ACC112 (cell line): ENCODE measurements at regions not wholly inside any gene's neighbourhood (a gene's known extent, or its start where the extent isn't known, plus 50 kb on each side); places are given as distances from the start of the nearest gene placed in this dataset.

ENCODE experiments used
- H2AFZ ChIP-seq: fragments of 200-600 bp; sonication (generic); one replicate; pipeline ENCODE4 v1.6.0; 2017; ENCODE audit warnings: antibody characterized with exemption, low read length; ENCODE audit not compliant: unreplicated experiment
- H3K27ac ChIP-seq: fragments of 200-600 bp; sonication (generic); 2 replicates; pipeline ENCODE4 v1.5.1; 2014; ENCODE audit warnings: low read depth, mild to moderate bottlenecking, antibody characterized with exemption, low read length, moderate library complexity
- H3K27me3 ChIP-seq: fragments of 200-600 bp; sonication (generic); 2 replicates; pipeline ENCODE4 v1.6.1; 2014; ENCODE audit warnings: mild to moderate bottlenecking, antibody characterized with exemption, low read length, moderate library complexity, mixed read lengths; ENCODE audit not compliant: insufficient read depth
- H3K36me3 ChIP-seq: fragments of 200-600 bp; sonication (generic); 2 replicates; pipeline ENCODE4 v1.6.1; 2016; ENCODE audit warnings: mild to moderate bottlenecking, antibody characterized with exemption, low read length, moderate library complexity, mixed read lengths; ENCODE audit not compliant: insufficient read depth
- H3K4me1 ChIP-seq: fragments of 200-600 bp; sonication (generic); one replicate; pipeline ENCODE4 v1.6.1; 2016; ENCODE audit warnings: low read length, mixed read lengths; ENCODE audit not compliant: insufficient read depth, unreplicated experiment, control insufficient read depth
- H3K4me3 ChIP-seq: fragments of 200-600 bp; sonication (generic); 2 replicates; pipeline ENCODE4 v1.5.1; 2014; ENCODE audit warnings: mild to moderate bottlenecking, low read depth, low read length
- H3K79me2 ChIP-seq: fragments of 200-600 bp; sonication (generic); one replicate; pipeline ENCODE4 v1.6.0; 2016; ENCODE audit warnings: low read length; ENCODE audit not compliant: control insufficient read depth, unreplicated experiment, insufficient read depth

- Histone ChIP-seq H3K4me1 (no peaks in the 10 kb centered on the region), H3K79me2 (no peaks in the 10 kb centered on the region), H3K27ac (no peak overlapping the region), H3K27me3 (no peaks in the 10 kb centered on the region), H3K4me3 (no peak overlapping the region), H2AFZ (no peak overlapping the region), H3K36me3 (no peaks in the 10 kb centered on the region)
Observed at GRCh38 chr4:100130964-100131363, 59.3 kb downstream of the DDIT4L start.

DNA sequence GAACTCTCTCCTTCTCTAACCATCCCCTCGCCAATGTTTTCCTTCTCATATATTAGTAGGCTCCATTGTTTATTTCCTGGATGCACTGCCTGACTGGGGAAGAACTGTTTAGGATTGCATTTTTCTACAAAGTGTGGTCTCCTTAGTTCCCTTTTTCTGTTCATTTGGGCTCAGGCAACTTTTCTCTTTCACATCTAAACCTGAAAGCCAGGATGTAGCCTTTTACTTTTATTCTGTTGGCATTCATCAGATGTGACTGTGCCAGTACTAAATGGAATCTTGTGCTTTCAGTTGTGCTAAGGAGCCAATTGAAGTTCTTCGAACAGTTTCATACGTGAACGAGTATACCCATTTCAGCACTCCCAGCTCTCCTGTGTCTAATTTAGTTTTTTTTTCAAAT, 59.8 kb downstream of the DDIT4L start:
- Histone ChIP-seq H2AFZ (no peak overlapping the region), H3K4me1 (no peaks in the 10 kb centered on the region), H3K27ac (no peak overlapping the region)

DNA sequence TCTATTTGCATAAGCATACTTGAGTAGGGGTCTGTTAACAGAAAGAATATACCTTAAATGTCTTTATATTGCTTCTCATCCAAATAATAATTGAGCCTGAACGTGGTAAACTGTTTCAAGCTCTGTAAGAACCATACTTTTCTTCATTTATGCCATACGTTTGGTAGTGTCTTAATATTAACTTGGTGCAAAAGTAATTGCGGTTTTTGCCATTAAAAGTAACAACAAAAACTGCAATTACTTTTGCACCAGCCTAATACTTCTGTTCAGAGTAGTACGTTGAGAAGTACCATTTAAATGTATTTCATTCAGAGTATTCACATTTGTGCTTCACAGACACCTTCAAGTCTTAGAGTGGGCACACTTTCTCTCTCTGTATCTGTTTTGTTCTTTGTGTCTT, 60.5 kb downstream of the DDIT4L start:
- no peak overlapping the region for H2AFZ ChIP-seq
- no peaks in the 10 kb centered on the region for H3K36me3 ChIP-seq
- H3K27me3 ChIP-seq = no peaks in the 10 kb centered on the region
- no peak overlapping the region for H3K27ac ChIP-seq
- H3K79me2 ChIP-seq = no peaks in the 10 kb centered on the region
- H3K4me3 ChIP-seq = no peak overlapping the region
- H3K4me1 ChIP-seq = no peaks in the 10 kb centered on the region

More for the DNA sequence above, 59.8 kb downstream of the DDIT4L start:
- no peak overlapping the region for H3K4me3 ChIP-seq
- H3K27me3 ChIP-seq = no peaks in the 10 kb centered on the region
- no peaks in the 10 kb centered on the region for H3K36me3 ChIP-seq
- H3K79me2 ChIP-seq = no peaks in the 10 kb centered on the region

GRCh38 chr4:100128338-100128737, 61.9 kb downstream of the DDIT4L start:
- no peaks in the 10 kb centered on the region for H3K4me1 ChIP-seq
- no peak overlapping the region for H3K27ac ChIP-seq
- H2AFZ ChIP-seq = no peak overlapping the region
- H3K4me3 ChIP-seq = no peak overlapping the region
- no peaks in the 10 kb centered on the region for H3K27me3 ChIP-seq
- no peaks in the 10 kb centered on the region for H3K79me2 ChIP-seq
- H3K36me3 ChIP-seq = no peaks in the 10 kb centered on the region

DNA sequence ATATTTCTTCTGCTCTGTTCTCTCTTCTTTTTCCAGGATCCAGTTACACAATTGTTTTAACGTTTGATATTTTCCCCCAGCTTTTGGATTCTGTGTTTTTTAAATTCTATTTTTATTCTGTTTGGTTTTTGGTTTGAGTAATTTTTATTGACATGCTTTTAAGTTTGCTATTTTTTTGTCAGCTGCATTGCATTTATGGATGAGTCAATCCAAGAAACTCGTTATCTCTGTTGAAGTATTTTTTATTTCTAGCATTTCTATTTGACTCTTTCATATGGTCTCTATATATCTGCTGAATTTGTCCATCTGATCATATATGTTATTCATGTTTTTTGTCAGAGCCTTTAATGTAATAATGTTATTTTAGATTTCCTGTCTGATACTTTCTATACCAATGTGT, 65.6 kb downstream of the DDIT4L start:
- no peaks in the 10 kb centered on the region for H3K79me2 ChIP-seq
- no peak overlapping the region for H3K27ac ChIP-seq
- H3K4me1 ChIP-seq = no peaks in the 10 kb centered on the region
- H3K4me3 ChIP-seq = no peak overlapping the region
- H3K27me3 ChIP-seq = no peaks in the 10 kb centered on the region
- no peaks in the 10 kb centered on the region for H3K36me3 ChIP-seq
- no peak overlapping the region for H2AFZ ChIP-seq

DNA sequence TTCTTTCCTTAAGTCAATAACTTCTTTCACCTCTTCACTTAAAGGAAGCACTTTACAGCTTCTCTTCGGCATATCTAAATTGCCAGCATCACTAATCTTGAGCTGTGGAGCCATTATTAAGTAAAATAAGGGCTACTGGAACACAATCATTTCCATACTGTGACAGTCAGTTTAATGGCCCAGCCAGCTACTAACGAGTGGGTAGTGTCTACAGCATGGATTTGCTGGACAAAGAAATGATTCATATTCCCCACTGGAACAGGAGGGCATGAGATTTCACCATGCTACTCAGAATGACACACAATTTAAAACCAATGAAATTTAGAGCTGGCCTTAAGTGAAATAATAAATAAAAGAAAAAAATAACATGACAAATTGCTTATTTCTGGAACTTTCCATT, 72.1 kb downstream of the DDIT4L start:
- H3K27me3 ChIP-seq = no peaks in the 10 kb centered on the region
- no peak overlapping the region for H3K27ac ChIP-seq
- H3K4me1 ChIP-seq = no peaks in the 10 kb centered on the region
- H3K79me2 ChIP-seq = no peaks in the 10 kb centered on the region
- no peaks in the 10 kb centered on the region for H3K36me3 ChIP-seq
- peak overlapping the region; percentile 39 for H2AFZ ChIP-seq
- no peak overlapping the region for H3K4me3 ChIP-seq

DNA sequence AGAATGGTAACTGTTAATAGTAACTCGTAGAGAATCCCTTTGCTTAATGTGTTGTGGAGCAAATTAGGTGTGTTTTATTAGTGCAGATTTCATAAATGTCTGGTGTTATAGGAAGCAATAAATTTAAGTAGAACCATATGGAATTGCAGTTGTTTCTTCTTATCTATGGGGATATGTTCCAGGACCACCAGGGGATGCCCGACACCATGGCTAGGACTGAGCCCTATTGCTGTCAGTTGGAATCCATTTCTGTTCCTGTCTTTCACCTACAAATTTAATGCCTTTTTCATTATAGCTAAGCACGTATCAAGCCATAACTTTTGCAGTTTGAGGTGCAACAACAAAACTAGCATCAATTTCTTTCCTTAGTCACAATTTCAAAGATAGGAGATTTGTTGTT, 72.5 kb downstream of the DDIT4L start:
- Histone ChIP-seq H3K27me3 (no peaks in the 10 kb centered on the region), H3K79me2 (no peaks in the 10 kb centered on the region), H2AFZ (peak overlapping the region; percentile 39), H3K4me3 (no peak overlapping the region), H3K4me1 (no peaks in the 10 kb centered on the region), H3K36me3 (no peaks in the 10 kb centered on the region), H3K27ac (no peak overlapping the region)

DNA sequence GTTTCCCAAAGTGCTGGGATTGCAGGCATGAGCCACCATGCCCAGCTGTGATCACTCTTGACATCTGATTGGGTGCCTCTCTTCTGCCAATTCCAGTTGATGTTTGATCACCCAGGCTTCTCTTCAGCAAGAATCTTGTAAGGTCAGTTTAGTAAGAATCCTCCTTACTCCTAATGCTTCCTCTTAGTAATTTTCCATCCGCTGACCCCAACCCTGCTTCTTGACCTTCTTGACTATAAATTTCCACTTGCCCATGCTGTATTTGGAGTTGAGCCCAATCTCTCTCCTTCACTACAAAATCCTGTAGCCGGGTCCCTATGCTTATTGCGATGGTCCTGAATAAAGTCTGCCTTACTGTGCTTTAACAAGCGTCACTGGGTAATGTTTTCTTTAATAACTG, 75.4 kb downstream of the DDIT4L start:
- Histone ChIP-seq H3K36me3 (no peaks in the 10 kb centered on the region), H2AFZ (no peak overlapping the region), H3K4me1 (no peaks in the 10 kb centered on the region), H3K27me3 (no peaks in the 10 kb centered on the region), H3K27ac (no peak overlapping the region), H3K79me2 (no peaks in the 10 kb centered on the region), H3K4me3 (no peak overlapping the region)

GRCh38 chr4:100113732-100114131, 76.5 kb downstream of the DDIT4L start:
- no peaks in the 10 kb centered on the region for H3K36me3 ChIP-seq

DNA sequence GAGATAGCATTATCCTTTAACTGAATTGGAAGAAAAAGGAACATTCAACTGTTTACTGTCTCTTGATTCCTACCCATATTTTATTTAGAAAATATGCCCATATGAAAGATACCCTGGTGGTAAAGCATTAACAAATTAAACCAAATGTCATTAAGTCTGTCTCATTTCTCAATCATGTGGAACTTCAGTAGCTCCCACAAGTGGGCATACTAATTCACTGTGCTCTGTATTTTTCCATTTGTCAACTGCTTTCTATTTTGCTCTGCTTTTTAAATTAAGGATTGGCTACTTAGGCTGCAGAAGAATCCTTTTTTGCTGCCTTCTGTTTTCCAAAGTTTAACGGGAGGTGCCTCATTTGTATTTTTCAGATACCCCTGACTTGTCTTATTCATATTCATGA, 77.2 kb downstream of the DDIT4L start:
- H3K79me2 ChIP-seq = no peaks in the 10 kb centered on the region
- H2AFZ ChIP-seq = no peak overlapping the region
- no peaks in the 10 kb centered on the region for H3K36me3 ChIP-seq
- H3K27ac ChIP-seq = no peak overlapping the region
- H3K4me1 ChIP-seq = no peaks in the 10 kb centered on the region
- H3K27me3 ChIP-seq = no peaks in the 10 kb centered on the region
- no peak overlapping the region for H3K4me3 ChIP-seq

More at GRCh38 chr4:100113732-100114131, 76.5 kb downstream of the DDIT4L start:
- H3K79me2 ChIP-seq = no peaks in the 10 kb centered on the region
- H3K27me3 ChIP-seq = no peaks in the 10 kb centered on the region
- no peak overlapping the region for H3K27ac ChIP-seq
- H2AFZ ChIP-seq = no peak overlapping the region
- H3K4me1 ChIP-seq = no peaks in the 10 kb centered on the region
- no peak overlapping the region for H3K4me3 ChIP-seq

DNA sequence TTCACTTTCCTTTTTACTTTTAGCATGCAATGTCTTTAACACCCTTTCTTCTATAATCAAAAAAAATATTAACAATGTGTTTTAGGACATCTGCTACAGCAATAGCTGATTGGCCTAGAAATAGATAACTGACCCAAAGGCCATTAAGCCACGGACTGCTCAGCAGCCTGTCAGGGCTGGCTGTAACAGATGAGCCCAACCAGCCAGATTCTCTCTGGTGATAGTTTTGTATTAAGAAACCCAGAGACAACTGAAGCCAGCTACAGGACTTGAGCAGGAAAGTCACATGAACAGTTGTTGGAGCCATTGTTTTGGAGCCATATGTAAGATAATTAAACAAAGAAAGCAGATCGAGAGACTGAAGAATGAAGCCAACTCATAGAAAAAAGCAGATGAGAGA, 80.3 kb downstream of the DDIT4L start:
- no peak overlapping the region for H3K4me3 ChIP-seq
- H2AFZ ChIP-seq = no peak overlapping the region
- no peaks in the 10 kb centered on the region for H3K36me3 ChIP-seq
- no peaks in the 10 kb centered on the region for H3K79me2 ChIP-seq
- H3K4me1 ChIP-seq = no peaks in the 10 kb centered on the region
- H3K27me3 ChIP-seq = no peaks in the 10 kb centered on the region
- no peak overlapping the region for H3K27ac ChIP-seq
